SK-N-SH treated with all-trans-retinoic acid at 6 μM for 48 hours (cell line): ENCODE measurements at regions not wholly inside any gene's neighbourhood (a gene's known extent, or its start where the extent isn't known, plus 50 kb on each side); places are given as distances from the start of the nearest gene placed in this dataset.
"Not testable (repeated sequence)": the region's sequence is repeated elsewhere in the genome, so short reads cannot be mapped to it uniquely, and the experiment has no call there.

Source experiments
- BACH2 ChIP-seq: fragments of 250-450 bp; sonication (Bioruptor Pico); IDR thresholded peaks from 2 replicates; pipeline ENCODE4 v1.9.0; 2021; ENCODE audit warnings: mild to moderate bottlenecking, borderline replicate concordance
- CREB5 ChIP-seq: fragments of 250-450 bp; sonication (Bioruptor Pico); IDR thresholded peaks from 2 replicates; pipeline ENCODE4 v1.5.1; 2020; ENCODE audit warnings: low read depth, mild to moderate bottlenecking, moderate library complexity
- ESRRG ChIP-seq: fragments of 250-450 bp; sonication (Bioruptor Pico); IDR thresholded peaks from 2 replicates; pipeline ENCODE4 v1.6.1; 2021; ENCODE audit warnings: mild to moderate bottlenecking
- ISL1 ChIP-seq: fragments of 250-450 bp; sonication (Bioruptor Pico); IDR thresholded peaks from 2 replicates; pipeline ENCODE4 v2.1.2; 2022; ENCODE audit warnings: mild to moderate bottlenecking, moderate library complexity
- PATZ1 ChIP-seq: fragments of 250-450 bp; sonication (Bioruptor Pico); IDR thresholded peaks from 2 replicates; pipeline ENCODE4 v1.8.0; 2020; ENCODE audit warnings: mild to moderate bottlenecking, moderate library complexity, borderline replicate concordance
- RARB ChIP-seq: fragments of 250-450 bp; sonication (Bioruptor Pico); IDR thresholded peaks from 2 replicates; pipeline ENCODE4 v1.8.0; 2021; ENCODE audit warnings: mild to moderate bottlenecking, moderate library complexity
- SNAI2 ChIP-seq: fragments of 250-450 bp; sonication (Bioruptor Pico); IDR thresholded peaks from 2 replicates; pipeline ENCODE4 v1.5.0; 2020; ENCODE audit warnings: mild to moderate bottlenecking, moderate library complexity
- TCF4 ChIP-seq: fragments of 250-450 bp; sonication (Bioruptor Pico); IDR thresholded peaks from 2 replicates; pipeline ENCODE4 v1.8.0; 2021; ENCODE audit warnings: mild to moderate bottlenecking, moderate library complexity, borderline replicate concordance
- TOX ChIP-seq: fragments of 250-450 bp; sonication (Bioruptor Pico); IDR thresholded peaks from 2 replicates; pipeline ENCODE4 v1.8.0; 2021; ENCODE audit warnings: mild to moderate bottlenecking, moderate library complexity, borderline replicate concordance
- ZC3H10 ChIP-seq: fragments of 250-450 bp; sonication (Bioruptor Pico); IDR thresholded peaks from 2 replicates; pipeline ENCODE4 v1.5.1; 2021; ENCODE audit warnings: mild to moderate bottlenecking, moderate library complexity
- ZFP3 ChIP-seq: fragments of 250-450 bp; sonication (Bioruptor Pico); IDR thresholded peaks from 2 replicates; pipeline ENCODE4 v1.5.0; 2020; ENCODE audit warnings: mild to moderate bottlenecking, moderate library complexity
- ZNF70 ChIP-seq: fragments of 450-650 bp; formaldehyde crosslinking; IDR thresholded peaks from 2 replicates; pipeline ENCODE4 v1.5.0; 2020; ENCODE audit warnings: mild to moderate bottlenecking, moderate library complexity

- not testable (repeated sequence) for TF ChIP-seq RARB (CRISPR knock-in tag); PATZ1 (CRISPR knock-in tag); ZFP3; ISL1 (CRISPR knock-in tag); BACH2 (CRISPR knock-in tag); ZNF70 (CRISPR knock-in tag); SNAI2 (CRISPR knock-in tag); ESRRG (CRISPR knock-in tag); TCF4 (CRISPR knock-in tag); ZC3H10 (CRISPR knock-in tag); CREB5 (CRISPR knock-in tag); TOX
Observed at GRCh38 chr21:18857606-18858005, 454.0 kb upstream of the TMPRSS15 start.
